KMS-11 (cell line): ENCODE measurements at regions not wholly inside any gene's neighbourhood (a gene's known extent, or its start where the extent isn't known, plus 50 kb on each side); places are given as distances from the start of the nearest gene placed in this dataset.

Experiments used
- H2AFZ ChIP-seq: fragments of 200-600 bp; sonication (generic); 2 replicates; pipeline ENCODE4 v1.6.1; 2016; ENCODE audit warnings: antibody characterized with exemption, mixed run types, low read depth
- H3K27ac ChIP-seq: fragments of 200-600 bp; sonication (generic); 2 replicates; pipeline ENCODE4 v1.6.1; 2016; ENCODE audit warnings: mild to moderate bottlenecking, mixed run types
- H3K27me3 ChIP-seq: fragments of 200-600 bp; sonication (generic); 2 replicates; pipeline ENCODE4 v1.6.1; 2017; ENCODE audit warnings: mild to moderate bottlenecking, low read depth, mixed run types, moderate library complexity; ENCODE audit not compliant: insufficient read depth
- H3K36me3 ChIP-seq: fragments of 200-600 bp; sonication (generic); 2 replicates; pipeline ENCODE4 v1.6.1; 2017; ENCODE audit warnings: mild to moderate bottlenecking, mixed run types; ENCODE audit not compliant: insufficient read depth
- H3K4me1 ChIP-seq: fragments of 200-600 bp; sonication (generic); 2 replicates; pipeline ENCODE4 v1.6.1; 2016; ENCODE audit warnings: mild to moderate bottlenecking, low read depth, mixed run types; ENCODE audit not compliant: poor library complexity, severe bottlenecking
- H3K4me2 ChIP-seq: fragments of 200-600 bp; sonication (generic); 2 replicates; pipeline ENCODE4 v1.7.0; 2016; ENCODE audit warnings: mild to moderate bottlenecking, mixed run types
- H3K4me3 ChIP-seq: fragments of 200-600 bp; sonication (generic); IDR thresholded peaks from 2 replicates; pipeline ENCODE4 v1.6.1; 2017; ENCODE audit warnings: low read depth, low read length, mixed read lengths; ENCODE audit not compliant: insufficient read depth
- H3K79me2 ChIP-seq: fragments of 200-600 bp; sonication (generic); 2 replicates; pipeline ENCODE4 v1.6.1; 2016; ENCODE audit warnings: low read depth, mixed run types; ENCODE audit not compliant: insufficient read depth
- H3K9ac ChIP-seq: fragments of 200-600 bp; sonication (generic); 2 replicates; pipeline ENCODE4 v1.6.1; 2016; ENCODE audit warnings: mild to moderate bottlenecking, mixed run types
- H4K20me1 ChIP-seq: fragments of 200-600 bp; sonication (generic); 2 replicates; pipeline ENCODE4 v1.6.1; 2016; ENCODE audit warnings: mild to moderate bottlenecking, mixed run types; ENCODE audit not compliant: insufficient read depth
- TF ChIP-seq, protein P1 (sequence below): fragments of 200-600 bp; sonication (generic); conservative IDR thresholded peaks from 2 replicates; pipeline ENCODE4 v1.6.1; 2017; ENCODE audit warnings: low read depth, mild to moderate bottlenecking, antibody characterized with exemption, low read length, moderate library complexity, mixed read lengths

DNA sequence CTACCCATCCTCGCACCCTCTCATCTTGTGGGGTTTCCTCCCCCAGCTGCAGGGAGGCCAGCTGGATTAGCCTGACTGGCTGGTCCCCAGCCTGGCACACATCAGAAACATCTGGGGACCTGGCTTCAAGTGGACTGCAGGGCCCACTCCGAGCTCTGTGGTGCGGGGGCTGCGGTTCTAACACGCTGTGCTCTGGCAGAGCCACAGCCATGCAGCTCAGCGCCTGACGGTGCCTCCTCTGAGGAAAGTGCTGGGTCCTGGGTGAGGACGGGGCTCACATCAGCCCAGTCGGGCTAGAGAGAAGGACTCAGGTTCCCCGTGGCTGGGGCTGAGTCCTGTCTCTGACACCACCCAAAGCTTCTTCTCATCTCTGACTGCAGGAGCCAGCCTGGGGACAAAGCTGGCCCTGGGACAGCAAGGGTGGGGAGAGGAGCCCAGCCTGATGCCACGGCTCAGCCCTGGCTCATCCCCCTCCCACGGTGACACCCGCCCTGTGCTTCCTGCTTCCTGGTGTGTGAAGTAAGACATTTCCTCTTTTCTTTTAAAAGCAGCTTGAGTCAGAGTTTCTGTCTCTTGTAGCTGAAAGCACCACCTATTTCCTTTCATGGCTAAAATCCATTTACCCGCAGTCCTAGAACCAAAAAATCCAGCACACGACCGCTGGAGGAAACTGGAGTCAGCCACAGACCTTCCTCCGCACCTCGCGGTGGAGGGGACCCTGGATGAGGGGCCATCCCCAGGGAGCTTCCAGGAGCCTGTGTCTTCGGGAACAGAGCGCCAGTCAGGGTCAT is 127.4 kb upstream of the AFDN start:
- Histone ChIP-seq H2AFZ (no peak overlapping the region), H3K79me2 (no peaks in the 10 kb centered on the region)

DNA sequence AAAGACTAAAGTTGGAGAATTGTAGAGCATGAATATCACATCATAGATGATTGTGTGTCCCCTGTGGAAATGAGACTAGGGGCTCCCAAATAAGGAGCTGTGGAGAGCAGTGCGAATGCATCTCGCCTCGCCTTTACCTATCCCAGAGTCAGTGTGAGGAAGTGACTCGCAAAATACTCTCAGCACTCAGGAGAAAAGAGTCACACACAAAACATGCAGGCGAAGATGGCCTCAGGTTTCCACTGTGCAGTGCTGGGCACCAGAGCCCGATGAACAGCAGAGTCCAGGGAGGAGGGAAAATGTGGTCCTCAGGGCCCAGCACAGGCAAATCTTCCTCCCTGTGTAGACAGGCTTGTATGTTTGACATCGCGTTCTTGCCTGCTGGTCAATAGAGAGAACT is 126.5 kb upstream of the AFDN start:
- Histone ChIP-seq H3K27ac (no peak overlapping the region), H3K9ac (no peak overlapping the region), H3K79me2 (no peaks in the 10 kb centered on the region), H3K4me2 (no peak overlapping the region), H3K27me3 (no peaks in the 10 kb centered on the region; the same call in 1 of the 2 replicates), H3K36me3 (no peaks in the 10 kb centered on the region), H3K4me3 (no peak overlapping the region), H4K20me1 (no peaks in the 10 kb centered on the region), H2AFZ (no peak overlapping the region), H3K4me1 (no peaks in the 10 kb centered on the region)
- TF ChIP-seq, protein P1, sequence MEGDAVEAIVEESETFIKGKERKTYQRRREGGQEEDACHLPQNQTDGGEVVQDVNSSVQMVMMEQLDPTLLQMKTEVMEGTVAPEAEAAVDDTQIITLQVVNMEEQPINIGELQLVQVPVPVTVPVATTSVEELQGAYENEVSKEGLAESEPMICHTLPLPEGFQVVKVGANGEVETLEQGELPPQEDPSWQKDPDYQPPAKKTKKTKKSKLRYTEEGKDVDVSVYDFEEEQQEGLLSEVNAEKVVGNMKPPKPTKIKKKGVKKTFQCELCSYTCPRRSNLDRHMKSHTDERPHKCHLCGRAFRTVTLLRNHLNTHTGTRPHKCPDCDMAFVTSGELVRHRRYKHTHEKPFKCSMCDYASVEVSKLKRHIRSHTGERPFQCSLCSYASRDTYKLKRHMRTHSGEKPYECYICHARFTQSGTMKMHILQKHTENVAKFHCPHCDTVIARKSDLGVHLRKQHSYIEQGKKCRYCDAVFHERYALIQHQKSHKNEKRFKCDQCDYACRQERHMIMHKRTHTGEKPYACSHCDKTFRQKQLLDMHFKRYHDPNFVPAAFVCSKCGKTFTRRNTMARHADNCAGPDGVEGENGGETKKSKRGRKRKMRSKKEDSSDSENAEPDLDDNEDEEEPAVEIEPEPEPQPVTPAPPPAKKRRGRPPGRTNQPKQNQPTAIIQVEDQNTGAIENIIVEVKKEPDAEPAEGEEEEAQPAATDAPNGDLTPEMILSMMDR = no peak

More for the DNA sequence above, 127.4 kb upstream of the AFDN start:
- Histone ChIP-seq H3K36me3 (no peaks in the 10 kb centered on the region), H3K27ac (no peak overlapping the region), H4K20me1 (no peaks in the 10 kb centered on the region), H3K4me1 (no peaks in the 10 kb centered on the region), H3K4me3 (no peak overlapping the region), H3K27me3 (no peaks in the 10 kb centered on the region), H3K4me2 (no peak overlapping the region), H3K9ac (no peak overlapping the region)
- TF ChIP-seq, protein P1 = no peak

DNA sequence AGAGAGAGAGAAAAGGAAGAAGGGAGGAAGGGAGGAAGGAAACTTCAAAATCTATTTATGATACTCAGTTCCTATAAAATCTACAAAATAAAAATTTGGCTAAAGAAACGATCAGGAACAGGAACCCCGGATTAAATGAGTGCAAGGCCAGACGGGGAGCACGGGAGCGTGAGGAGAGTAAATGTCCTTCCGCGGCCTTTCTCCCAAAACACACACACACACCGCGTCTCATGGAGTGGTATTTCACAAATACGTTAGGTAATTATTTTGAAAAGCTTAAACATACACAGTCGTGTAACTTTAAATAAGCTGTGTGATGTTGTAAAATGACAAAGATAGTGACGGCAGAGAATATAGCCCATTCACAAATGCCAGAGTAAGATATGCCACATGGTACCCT is 125.7 kb upstream of the AFDN start:
- no peak overlapping the region for H3K9ac ChIP-seq
- H3K79me2 ChIP-seq = no peaks in the 10 kb centered on the region
- no peak overlapping the region for H3K4me2 ChIP-seq
- no peak overlapping the region for H3K4me3 ChIP-seq
- no peaks in the 10 kb centered on the region; the same call in 1 of the 2 replicates for H3K27me3 ChIP-seq
- peaks cover 4% of the 10 kb centered on the region for H3K4me1 ChIP-seq
- H3K36me3 ChIP-seq = no peaks in the 10 kb centered on the region
- no peak overlapping the region for H2AFZ ChIP-seq
- no peaks in the 10 kb centered on the region for H4K20me1 ChIP-seq
- H3K27ac ChIP-seq = no peak overlapping the region
- TF ChIP-seq, protein P1 = no peak

DNA sequence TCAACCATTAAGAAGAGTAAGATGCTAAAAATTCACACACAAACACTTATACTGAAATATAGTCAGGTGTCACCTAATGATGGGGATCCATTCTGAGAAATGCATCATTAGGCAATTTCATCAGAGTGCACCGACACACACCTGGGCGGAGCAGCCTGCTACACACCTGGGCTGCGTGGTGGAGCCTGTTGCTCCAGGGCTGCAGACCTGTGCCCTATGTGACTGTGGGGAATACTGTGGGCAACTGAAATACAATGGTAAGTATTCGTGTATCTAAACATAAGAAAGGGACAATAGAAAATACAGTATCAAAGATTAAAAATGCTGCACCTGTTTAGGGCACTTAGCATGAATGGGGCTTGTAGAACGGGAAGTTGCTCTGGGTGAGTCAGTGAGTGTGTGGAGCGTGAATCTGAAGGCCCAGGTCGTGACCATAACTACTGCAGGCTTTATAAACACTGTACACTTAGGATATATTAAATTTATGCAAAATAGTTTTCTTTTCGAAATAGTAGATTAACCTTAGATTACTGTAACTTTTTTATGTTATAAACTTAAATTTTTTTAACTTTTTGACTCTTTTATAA is 124.4 kb upstream of the AFDN start:
- H3K27me3 ChIP-seq = peaks cover 8% of the 10 kb centered on the region
- no peak overlapping the region for H3K4me3 ChIP-seq
- no peaks in the 10 kb centered on the region for H4K20me1 ChIP-seq
- no peaks in the 10 kb centered on the region for H3K79me2 ChIP-seq
- no peaks in the 10 kb centered on the region for H3K36me3 ChIP-seq
- no peak overlapping the region for H3K4me2 ChIP-seq
- H3K9ac ChIP-seq = no peak overlapping the region
- peaks cover 13% of the 10 kb centered on the region for H3K4me1 ChIP-seq
- H3K27ac ChIP-seq = no peak overlapping the region
- no peak overlapping the region for H2AFZ ChIP-seq
- TF ChIP-seq, protein P1 = no peak
